ENCODE measurements at regions not wholly inside any gene's neighbourhood (a gene's known extent, or its start where the extent isn't known, plus 50 kb on each side); places are given as distances from the start of the nearest gene placed in this dataset.

GRCh38 chr12:67853204-67853603 is 136.0 kb upstream of the IFNG-AS1 start:
- TF ChIP-seq POLR2AphosphoS5 (IDR thresholded peaks at IDR 0.05; ENCODE audit: low read depth, low read length): no peak
- no peak for TF ChIP-seq TAF1 (IDR thresholded peaks at IDR 0.05; ENCODE audit: borderline replicate concordance, insufficient read depth, low read length)
- no peak for TF ChIP-seq SIN3A (IDR thresholded peaks at IDR 0.05; ENCODE audit: borderline replicate concordance, insufficient read depth, low read length)
- TF ChIP-seq REST (IDR thresholded peaks at IDR 0.05; ENCODE audit: insufficient read depth in 1 of 2, low read depth in 2 of 2, low read length in 2 of 2): no peak
- TF ChIP-seq FOXP2 (optimal IDR thresholded peaks at IDR 0.05; ENCODE audit: borderline replicate concordance, extremely low read depth, extremely low read length, insufficient read depth): no peak
